NCI-H748 treated with DMSO at 0.1 percent for 48 hours (cell line): ENCODE measurements at regions not wholly inside any gene's neighbourhood (a gene's known extent, or its start where the extent isn't known, plus 50 kb on each side); places are given as distances from the start of the nearest gene placed in this dataset.
"Not testable (repeated sequence)": the region's sequence is repeated elsewhere in the genome, so short reads cannot be mapped to it uniquely, and the experiment has no call there.

Experiments
- DNase-seq: peaks from one replicate; lab custom pipeline; 2025; lab: John Stamatoyannopoulos, UW

DNA sequence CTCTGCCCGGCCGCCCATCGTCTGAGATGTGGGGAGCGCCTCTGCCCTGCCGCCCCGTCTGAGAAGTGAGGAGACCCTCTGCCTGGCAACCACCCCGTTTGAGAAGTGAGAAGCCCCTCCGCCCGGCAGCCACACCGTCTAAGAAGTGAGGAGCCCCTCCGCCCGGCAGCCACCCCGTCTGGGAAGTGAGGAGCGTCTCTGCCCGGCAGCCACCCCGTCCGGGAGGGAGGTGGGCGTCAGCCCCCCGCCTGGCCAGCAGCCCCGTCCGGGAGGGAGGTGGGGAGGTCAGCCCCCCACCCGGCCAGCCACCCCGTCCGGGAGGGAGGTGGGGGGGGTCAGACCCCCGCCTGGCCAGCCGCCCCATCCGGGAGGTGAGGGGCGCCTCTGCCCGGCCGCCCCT lies 63.0 kb upstream of the IGFBP7 start:
- DNase-seq = not testable (repeated sequence)

DNA sequence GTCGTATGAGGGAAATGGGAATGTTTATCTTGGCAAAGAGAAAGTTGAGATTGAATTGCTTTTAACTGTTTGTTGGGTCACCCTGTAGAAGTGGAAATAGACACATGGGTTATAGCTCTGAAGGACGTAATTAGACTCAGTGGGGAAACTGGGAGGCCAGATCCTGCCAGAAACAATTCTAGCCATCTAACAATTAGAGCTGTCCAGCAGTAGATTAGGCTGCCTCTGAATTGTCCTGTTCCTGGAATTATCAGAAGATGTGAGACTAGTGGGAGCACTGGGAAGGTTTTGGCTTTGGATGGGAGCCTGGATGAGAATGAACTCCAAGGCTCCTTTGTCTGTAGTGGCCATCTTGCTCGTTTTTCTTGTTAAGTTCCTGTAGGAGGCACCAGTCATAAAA lies 61.9 kb upstream of the IGFBP7 start:
- no peak for DNase-seq

DNA sequence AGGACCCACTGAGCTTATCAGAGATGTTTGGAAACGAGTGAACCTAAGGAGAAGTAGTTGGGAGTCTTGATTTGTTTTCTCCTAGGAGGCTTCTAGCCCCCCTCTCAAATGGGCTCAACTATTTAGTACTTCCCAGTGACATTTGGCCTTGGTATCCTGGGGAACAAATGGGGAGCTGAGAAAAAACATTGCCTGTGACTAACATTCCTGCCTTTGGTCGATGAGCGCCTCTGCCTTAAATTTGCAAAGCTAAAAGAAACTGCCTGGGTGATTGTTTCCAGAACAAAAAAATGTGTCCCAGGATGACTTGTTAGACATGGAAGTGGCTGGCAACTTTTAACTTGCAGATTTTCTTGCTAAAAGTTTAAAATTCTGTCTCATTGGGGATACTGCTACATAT lies 58.8 kb upstream of the IGFBP7 start:
- DNase-seq = no peak

DNA sequence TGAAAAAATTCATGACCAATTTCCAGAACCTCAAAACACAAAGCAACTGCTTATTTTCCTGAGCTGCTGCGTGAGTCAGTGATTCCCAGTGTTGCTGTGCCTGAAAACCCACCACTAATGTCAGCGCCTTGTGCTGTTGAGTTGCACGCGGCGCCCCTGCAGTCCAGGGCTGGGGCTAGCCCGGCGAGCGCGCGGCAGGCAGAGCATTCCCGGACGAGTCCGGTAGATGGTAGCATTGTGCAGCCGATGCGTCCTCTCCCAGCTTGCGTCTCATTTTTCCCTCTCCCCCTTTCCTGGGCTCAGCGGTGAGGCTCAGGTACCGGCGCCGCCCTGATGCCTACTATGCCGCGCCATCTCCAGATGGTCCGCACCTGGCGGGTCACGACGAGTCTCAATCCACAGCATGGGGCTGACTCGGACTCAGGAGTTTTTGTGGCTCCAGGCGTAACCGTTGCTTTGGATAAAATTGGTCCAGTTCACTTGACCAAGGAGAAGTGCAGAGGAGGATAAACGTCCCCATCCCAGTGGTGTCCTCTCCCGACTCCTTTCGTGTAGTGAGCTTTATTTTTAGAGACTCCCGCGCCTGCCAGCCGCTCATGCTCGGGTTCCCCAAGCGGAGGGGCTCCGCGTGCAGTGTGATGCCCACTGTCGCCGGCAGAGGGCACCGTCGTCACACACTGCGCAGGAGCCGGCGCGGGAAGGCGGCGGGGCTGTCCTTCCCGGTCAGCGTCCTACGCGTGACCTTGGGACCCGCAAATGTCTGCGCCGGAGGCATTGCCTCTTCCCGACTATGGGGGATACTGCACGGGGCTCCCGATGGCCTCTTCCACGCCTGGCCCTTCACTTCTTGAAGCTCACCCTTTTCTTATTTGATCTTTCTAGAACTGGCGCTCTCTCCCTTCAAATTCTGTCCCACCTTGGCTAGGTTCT lies 53.6 kb upstream of the IGFBP7 start:
- DNase-seq = peak; percentile 51

DNA sequence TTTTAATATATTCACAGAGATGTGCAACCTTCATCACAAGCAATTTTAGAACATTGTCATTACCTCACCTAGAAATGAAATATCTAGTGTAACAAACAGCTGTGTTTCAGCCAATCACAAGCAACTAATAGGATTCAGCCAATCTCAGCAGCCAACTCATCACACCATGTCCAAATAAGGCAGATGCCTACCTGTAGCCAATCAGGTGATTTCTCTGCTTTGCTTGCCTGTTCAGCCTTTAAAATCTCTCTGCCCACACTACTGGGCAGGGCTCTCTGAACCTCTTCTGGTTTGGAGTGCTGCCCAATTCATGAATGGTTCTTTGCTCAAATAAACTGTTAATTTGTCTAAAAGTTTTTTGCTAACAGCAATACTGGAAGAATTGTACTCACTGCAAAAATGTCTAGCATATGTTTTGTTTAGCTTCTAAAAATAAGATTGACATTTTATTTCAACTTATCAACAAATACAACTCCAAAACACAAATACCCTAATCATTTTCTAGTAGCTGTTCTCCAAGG lies 52.4 kb upstream of the IGFBP7 start:
- no peak for DNase-seq
